Left ventricle myocardium inferior (tissue), 1 donor: ENCODE measurements at regions not wholly inside any gene's neighbourhood (a gene's known extent, or its start where the extent isn't known, plus 50 kb on each side); places are given as distances from the start of the nearest gene placed in this dataset.

Experiments
- DNase-seq: peaks from one replicate; pipeline ENCODE4 v3.0.0-alpha.2; 2020
- H3K27ac ChIP-seq: fragments of 200-600 bp; replicated peaks from 2 replicates; pipeline ENCODE4 v1.8.0; 2021
- H3K27me3 ChIP-seq: fragments of 200-600 bp; 2 replicates; pipeline ENCODE4 v1.8.0; 2021; ENCODE audit warnings: low read depth
- H3K36me3 ChIP-seq: fragments of 200-600 bp; 2 replicates; pipeline ENCODE4 v1.8.0; 2021
- H3K4me1 ChIP-seq: fragments of 200-600 bp; 2 replicates; pipeline ENCODE4 v1.8.0; 2021
- H3K4me3 ChIP-seq: fragments of 200-600 bp; 2 replicates; pipeline ENCODE4 v1.8.0; 2021; ENCODE audit warnings: mild to moderate bottlenecking, moderate library complexity
- H3K9me3 ChIP-seq: fragments of 200-600 bp; replicated peaks from 2 replicates; pipeline ENCODE4 v1.8.0; 2021
- intact Hi-C: fragments of 100-400 bp; cut with micrococcal nuclease; formaldehyde crosslinking; loops from one replicate; pipeline ENCODE4 v1.11.0; 2022
- TF ChIP-seq, protein P1 (sequence below): fragments of 200-600 bp; IDR thresholded peaks from 2 replicates; pipeline ENCODE4 v1.8.0; 2021; ENCODE audit warnings: antibody characterized with exemption, mild to moderate bottlenecking, borderline replicate concordance
- donor health status: DM: no; HTN: yes; CAD: no; lungs with severe emphysema.

DNA sequence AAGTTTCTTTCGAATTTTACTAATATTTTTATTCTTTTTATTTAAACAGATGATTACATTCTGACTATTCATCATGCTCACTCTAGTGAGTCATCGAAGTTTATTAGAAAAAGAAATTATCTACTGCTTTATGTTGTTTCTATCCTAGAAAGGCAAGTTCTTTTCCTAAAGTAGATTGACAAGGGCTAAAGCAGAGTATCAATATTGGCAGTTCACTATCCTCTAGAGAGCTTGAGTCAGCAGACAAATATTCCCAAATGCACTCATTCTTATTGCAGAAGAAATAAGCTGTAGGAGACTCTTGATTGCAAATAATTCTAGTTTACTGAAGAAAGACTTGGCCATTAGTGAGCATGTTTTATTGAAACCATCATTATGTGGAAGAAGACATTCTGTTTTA is 911.8 kb downstream of the CENPC start:
- H3K36me3 ChIP-seq, result no peaks in the 10 kb centered on the region
- no peaks in the 10 kb centered on the region for H3K9me3 ChIP-seq
- H3K27me3 ChIP-seq, result no peaks in the 10 kb centered on the region
- no peak overlapping the region for H3K27ac ChIP-seq
- DNase-seq, result no peak
- intact Hi-C loops, result no loop called here
- TF ChIP-seq, protein P1, sequence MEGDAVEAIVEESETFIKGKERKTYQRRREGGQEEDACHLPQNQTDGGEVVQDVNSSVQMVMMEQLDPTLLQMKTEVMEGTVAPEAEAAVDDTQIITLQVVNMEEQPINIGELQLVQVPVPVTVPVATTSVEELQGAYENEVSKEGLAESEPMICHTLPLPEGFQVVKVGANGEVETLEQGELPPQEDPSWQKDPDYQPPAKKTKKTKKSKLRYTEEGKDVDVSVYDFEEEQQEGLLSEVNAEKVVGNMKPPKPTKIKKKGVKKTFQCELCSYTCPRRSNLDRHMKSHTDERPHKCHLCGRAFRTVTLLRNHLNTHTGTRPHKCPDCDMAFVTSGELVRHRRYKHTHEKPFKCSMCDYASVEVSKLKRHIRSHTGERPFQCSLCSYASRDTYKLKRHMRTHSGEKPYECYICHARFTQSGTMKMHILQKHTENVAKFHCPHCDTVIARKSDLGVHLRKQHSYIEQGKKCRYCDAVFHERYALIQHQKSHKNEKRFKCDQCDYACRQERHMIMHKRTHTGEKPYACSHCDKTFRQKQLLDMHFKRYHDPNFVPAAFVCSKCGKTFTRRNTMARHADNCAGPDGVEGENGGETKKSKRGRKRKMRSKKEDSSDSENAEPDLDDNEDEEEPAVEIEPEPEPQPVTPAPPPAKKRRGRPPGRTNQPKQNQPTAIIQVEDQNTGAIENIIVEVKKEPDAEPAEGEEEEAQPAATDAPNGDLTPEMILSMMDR, result no peak
- H3K4me1 ChIP-seq, result no peaks in the 10 kb centered on the region
- no peak overlapping the region for H3K4me3 ChIP-seq

DNA sequence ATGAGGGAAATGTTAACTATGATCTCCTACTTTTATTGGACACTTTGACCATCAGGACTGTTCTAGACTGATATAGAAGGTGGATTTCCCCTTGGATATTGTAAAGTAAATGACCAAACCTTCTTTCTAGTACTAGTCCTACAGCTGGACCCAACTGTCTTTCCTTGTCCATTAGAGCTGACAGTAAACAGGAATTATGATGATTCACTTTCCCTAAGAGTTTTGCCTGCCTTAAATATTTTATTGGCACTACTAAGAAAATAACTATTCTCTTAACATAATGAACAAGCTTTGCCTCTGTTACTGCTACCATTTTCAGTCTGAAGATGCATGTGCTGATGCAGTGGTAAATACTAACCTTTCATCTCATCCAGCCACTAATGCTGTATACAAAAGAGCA is 915.4 kb downstream of the CENPC start:
- DNase-seq, result no peak
- Histone ChIP-seq H3K9me3 (peaks cover 10% of the 10 kb centered on the region), H3K36me3 (no peaks in the 10 kb centered on the region), H3K4me3 (no peak overlapping the region), H3K27me3 (no peaks in the 10 kb centered on the region), H3K4me1 (no peaks in the 10 kb centered on the region), H3K27ac (no peak overlapping the region)
- TF ChIP-seq, protein P1, result no peak
- intact Hi-C loops, result no loop called here

DNA sequence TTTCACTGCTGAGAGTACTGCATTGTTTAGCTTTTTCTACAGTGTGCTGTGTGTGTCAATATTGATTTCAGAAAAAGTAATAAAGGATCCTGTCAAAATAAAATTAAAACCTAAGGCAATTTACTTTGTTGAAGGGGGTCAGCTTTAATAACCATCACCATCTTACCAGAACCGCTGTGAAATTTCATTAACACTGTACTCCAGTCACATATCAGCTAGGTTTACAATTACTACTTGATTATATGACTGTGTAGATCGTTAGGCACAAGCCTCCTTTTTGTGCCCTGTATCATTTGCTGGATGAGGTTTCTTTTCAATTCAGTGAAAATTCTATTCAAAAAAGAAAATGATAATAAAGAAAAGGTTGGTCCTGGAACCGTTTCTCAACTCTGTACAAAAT is 917.2 kb downstream of the CENPC start:
- peaks cover 14% of the 10 kb centered on the region for H3K9me3 ChIP-seq
- H3K4me1 ChIP-seq, result no peaks in the 10 kb centered on the region
- no peaks in the 10 kb centered on the region for H3K27me3 ChIP-seq
- DNase-seq, result no peak
- H3K27ac ChIP-seq, result no peak overlapping the region
- TF ChIP-seq, protein P1, result no peak
- no peaks in the 10 kb centered on the region for H3K36me3 ChIP-seq
- H3K4me3 ChIP-seq, result no peak overlapping the region
- intact Hi-C loops, result no loop called here

DNA sequence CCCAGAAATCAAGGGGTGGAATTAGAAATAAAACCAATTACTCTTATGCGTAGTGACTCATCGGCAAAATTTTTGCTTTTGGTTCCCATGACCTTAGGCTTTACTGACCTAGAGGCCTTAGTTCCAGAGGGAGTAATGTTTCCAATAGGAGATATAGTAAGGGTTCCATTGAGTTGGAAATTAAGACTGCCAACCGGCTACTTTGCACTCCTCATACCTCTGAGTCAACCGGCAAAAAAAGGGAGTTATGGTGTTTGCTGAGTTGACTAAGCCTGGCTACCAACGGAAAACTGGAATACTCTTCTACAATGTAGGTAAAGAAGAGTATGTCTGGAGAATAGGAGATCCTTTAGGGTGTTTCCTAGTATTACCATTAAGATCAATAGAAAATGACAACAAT is 919.8 kb downstream of the CENPC start:
- H3K36me3 ChIP-seq, result no peaks in the 10 kb centered on the region
- no peak overlapping the region for H3K4me3 ChIP-seq
- DNase-seq, result no peak
- H3K27me3 ChIP-seq, result no peaks in the 10 kb centered on the region
- intact Hi-C loops, result no loop called here
- H3K9me3 ChIP-seq, result peaks cover 25% of the 10 kb centered on the region
- TF ChIP-seq, protein P1, result no peak
- no peak overlapping the region for H3K27ac ChIP-seq
- no peaks in the 10 kb centered on the region for H3K4me1 ChIP-seq

DNA sequence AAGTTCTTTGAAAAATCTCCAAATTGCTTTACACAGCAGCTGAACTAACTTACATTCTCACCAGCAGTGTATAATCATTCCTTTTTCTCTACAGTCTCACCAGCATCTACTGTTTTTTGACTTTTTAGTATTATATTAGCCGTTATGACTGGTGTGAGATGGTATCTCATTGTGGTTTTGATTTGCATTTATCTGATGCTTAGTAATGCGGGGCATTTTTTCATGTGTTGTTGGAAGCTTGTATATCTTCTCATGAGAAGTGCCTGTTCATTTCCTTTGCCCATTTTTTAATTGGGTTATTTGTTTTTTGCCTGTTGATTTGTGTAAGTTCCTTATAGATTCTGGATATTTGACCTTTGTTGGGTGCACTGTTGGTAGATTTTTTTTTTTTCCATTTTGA is 931.7 kb downstream of the CENPC start:
- no peak for DNase-seq
- no peaks in the 10 kb centered on the region for H3K27me3 ChIP-seq
- peaks cover 64% of the 10 kb centered on the region for H3K9me3 ChIP-seq
- H3K36me3 ChIP-seq, result no peaks in the 10 kb centered on the region
- H3K4me3 ChIP-seq, result no peak overlapping the region
- no peaks in the 10 kb centered on the region for H3K4me1 ChIP-seq
- H3K27ac ChIP-seq, result no peak overlapping the region
- intact Hi-C loops, result no loop called here
- TF ChIP-seq, protein P1, result no peak

DNA sequence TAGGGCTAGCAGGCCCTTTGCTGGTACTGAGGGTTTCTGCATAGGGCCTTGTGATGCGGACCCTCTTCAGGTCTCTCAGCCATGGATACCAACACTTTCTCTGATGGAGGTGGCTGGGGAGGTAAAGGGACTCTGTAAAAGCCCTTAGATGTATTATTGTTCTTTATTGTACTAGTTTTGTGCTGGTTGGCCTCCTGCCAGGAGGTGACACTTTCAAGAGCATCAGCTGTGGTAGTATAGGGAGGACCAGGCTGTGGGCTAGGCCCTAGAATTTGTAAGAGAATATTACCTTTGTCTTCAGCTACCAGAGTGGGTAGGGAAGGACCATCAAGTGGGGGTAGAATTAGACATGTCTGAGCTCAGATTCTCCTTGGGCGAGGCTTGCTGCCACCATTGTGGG is 936.3 kb downstream of the CENPC start:
- no peaks in the 10 kb centered on the region for H3K4me1 ChIP-seq
- intact Hi-C loops, result no loop called here
- no peaks in the 10 kb centered on the region for H3K36me3 ChIP-seq
- H3K27ac ChIP-seq, result no peak overlapping the region
- DNase-seq, result no peak
- H3K4me3 ChIP-seq, result no peak overlapping the region
- TF ChIP-seq, protein P1, result no peak
- H3K27me3 ChIP-seq, result no peaks in the 10 kb centered on the region
- peaks cover 21% of the 10 kb centered on the region for H3K9me3 ChIP-seq
